ENCODE measurements at regions not wholly inside any gene's neighbourhood (a gene's known extent, or its start where the extent isn't known, plus 50 kb on each side); places are given as distances from the start of the nearest gene placed in this dataset.
A peak's percentile ranks its signal among the peaks of the same experiment; 100 is the strongest.

GRCh38 chrX:15983034-15983433 lies 128.4 kb upstream of the AP1S2 start:
- no peak for DNase-seq (ENCODE audit: low read depth)

GRCh38 chrX:15977644-15978043 lies 123.0 kb upstream of the AP1S2 start:
- DNase-seq (ENCODE audit: low read depth): no peak

- no peak for DNase-seq (ENCODE audit: low read depth)
Observed at GRCh38 chrX:15976396-15976795, 121.8 kb upstream of the AP1S2 start.

- no peak for DNase-seq (ENCODE audit: low read depth)
Observed at GRCh38 chrX:15973946-15974345, 119.3 kb upstream of the AP1S2 start.

GRCh38 chrX:15973299-15973698 lies 118.7 kb upstream of the AP1S2 start:
- peak; percentile 65 for DNase-seq (ENCODE audit: low read depth)

GRCh38 chrX:15971696-15972095 lies 117.1 kb upstream of the AP1S2 start:
- no peak for DNase-seq (ENCODE audit: low read depth)

- no peak for DNase-seq (ENCODE audit: low read depth)
Observed at GRCh38 chrX:15963858-15964257, 109.2 kb upstream of the AP1S2 start.

GRCh38 chrX:15960237-15960636 lies 105.6 kb upstream of the AP1S2 start:
- no peak for DNase-seq (ENCODE audit: low read depth)

- peak; percentile 8 for DNase-seq (ENCODE audit: low read depth)
Observed at GRCh38 chrX:15956681-15957080, 102.1 kb upstream of the AP1S2 start.

- DNase-seq (ENCODE audit: low read depth): no peak
Observed at GRCh38 chrX:15953801-15954200, 99.2 kb upstream of the AP1S2 start.

- DNase-seq (ENCODE audit: low read depth): no peak
Observed at GRCh38 chrX:15952212-15952611, 97.6 kb upstream of the AP1S2 start.

GRCh38 chrX:15948318-15948660 lies 93.7 kb upstream of the AP1S2 start:
- no peak for DNase-seq (ENCODE audit: low read depth)

- peak; percentile 81 for DNase-seq (ENCODE audit: low read depth)
Observed at GRCh38 chrX:15947648-15948317, 93.2 kb upstream of the AP1S2 start.

GRCh38 chrX:15946783-15947580 lies 92.4 kb upstream of the AP1S2 start:
- peak; percentile 93 for DNase-seq (ENCODE audit: low read depth)

- no peak for DNase-seq (ENCODE audit: low read depth)
Observed at GRCh38 chrX:15943391-15943790, 88.8 kb upstream of the AP1S2 start.

GRCh38 chrX:15942307-15942706 lies 87.7 kb upstream of the AP1S2 start:
- no peak for DNase-seq (ENCODE audit: low read depth)

- DNase-seq (ENCODE audit: low read depth): no peak
Observed at GRCh38 chrX:15939737-15940136, 85.1 kb upstream of the AP1S2 start.

- DNase-seq (ENCODE audit: low read depth): no peak
Observed at GRCh38 chrX:15938072-15938471, 83.5 kb upstream of the AP1S2 start.

- no peak for DNase-seq (ENCODE audit: low read depth)
Observed at GRCh38 chrX:15931362-15931761, 76.7 kb upstream of the AP1S2 start.

GRCh38 chrX:15930585-15930984 lies 76.0 kb upstream of the AP1S2 start:
- DNase-seq (ENCODE audit: low read depth): peak; percentile 48

GRCh38 chrX:15929194-15929593 lies 74.6 kb upstream of the AP1S2 start:
- peak; percentile 26 for DNase-seq (ENCODE audit: low read depth)

- DNase-seq (ENCODE audit: low read depth): no peak
Observed at GRCh38 chrX:15926622-15927021, 72.0 kb upstream of the AP1S2 start.

- DNase-seq (ENCODE audit: low read depth): no peak
Observed at GRCh38 chrX:15918003-15918402, 63.4 kb upstream of the AP1S2 start.

GRCh38 chrX:15916704-15917084 lies 62.1 kb upstream of the AP1S2 start:
- DNase-seq (ENCODE audit: low read depth): no peak

Data from EH (cell line).